Inflammatory macrophage (primary cell): ENCODE measurements at regions not wholly inside any gene's neighbourhood (a gene's known extent, or its start where the extent isn't known, plus 50 kb on each side); places are given as distances from the start of the nearest gene placed in this dataset.
"Not testable (repeated sequence)": the region's sequence is repeated elsewhere in the genome, so short reads cannot be mapped to it uniquely, and the experiment has no call there.

Source experiments
- DNase-seq, 2 donors: peaks; one replicate each; pipeline ENCODE4 v3.0.0-alpha.2; 2020 to 2022

DNA sequence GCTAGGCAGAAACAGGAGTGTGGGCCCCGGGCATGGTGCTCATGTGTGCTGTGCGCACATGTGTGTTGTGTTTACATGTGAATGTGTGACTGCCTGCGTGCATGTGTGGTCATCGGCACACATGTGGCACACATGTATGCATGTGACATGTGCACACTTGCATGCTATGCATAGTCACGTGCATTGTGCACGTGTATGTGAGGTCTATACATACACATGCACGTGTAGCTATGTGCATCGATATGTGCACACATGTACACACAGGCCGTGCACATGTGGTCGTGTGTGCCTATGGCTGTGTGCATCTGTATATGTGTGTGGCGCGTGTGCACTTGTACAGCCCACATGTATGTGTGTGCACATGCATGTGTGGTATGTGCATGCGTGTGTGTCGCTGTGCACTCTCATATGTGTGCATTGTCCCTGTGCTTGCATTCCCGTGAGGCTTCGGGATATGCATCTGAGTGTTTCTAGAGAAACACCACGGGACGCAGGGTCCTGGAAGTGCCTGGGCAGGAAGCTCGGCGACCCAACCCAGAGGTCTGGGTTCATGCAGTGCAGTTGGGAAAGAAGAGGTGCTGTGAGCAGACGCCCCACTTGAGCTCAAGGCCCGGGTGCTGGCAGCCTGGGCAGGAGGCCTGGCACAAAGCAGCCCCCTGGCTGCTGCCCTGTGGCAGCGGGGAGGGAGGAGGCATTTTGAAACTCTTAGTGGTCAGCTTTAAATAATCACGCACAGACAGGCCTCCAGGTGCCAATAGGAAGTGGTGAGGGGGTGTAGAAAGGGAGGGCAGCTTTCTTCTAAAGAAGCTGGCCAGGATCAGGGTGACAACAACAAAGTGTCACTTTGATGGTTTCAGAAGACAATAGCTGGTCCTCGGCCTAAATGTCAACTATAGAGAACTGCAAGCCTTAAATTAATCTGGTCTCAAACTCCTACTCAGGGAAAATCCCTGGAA, 410.0 kb upstream of the MGMT start:
- DNase-seq: no peak

DNA sequence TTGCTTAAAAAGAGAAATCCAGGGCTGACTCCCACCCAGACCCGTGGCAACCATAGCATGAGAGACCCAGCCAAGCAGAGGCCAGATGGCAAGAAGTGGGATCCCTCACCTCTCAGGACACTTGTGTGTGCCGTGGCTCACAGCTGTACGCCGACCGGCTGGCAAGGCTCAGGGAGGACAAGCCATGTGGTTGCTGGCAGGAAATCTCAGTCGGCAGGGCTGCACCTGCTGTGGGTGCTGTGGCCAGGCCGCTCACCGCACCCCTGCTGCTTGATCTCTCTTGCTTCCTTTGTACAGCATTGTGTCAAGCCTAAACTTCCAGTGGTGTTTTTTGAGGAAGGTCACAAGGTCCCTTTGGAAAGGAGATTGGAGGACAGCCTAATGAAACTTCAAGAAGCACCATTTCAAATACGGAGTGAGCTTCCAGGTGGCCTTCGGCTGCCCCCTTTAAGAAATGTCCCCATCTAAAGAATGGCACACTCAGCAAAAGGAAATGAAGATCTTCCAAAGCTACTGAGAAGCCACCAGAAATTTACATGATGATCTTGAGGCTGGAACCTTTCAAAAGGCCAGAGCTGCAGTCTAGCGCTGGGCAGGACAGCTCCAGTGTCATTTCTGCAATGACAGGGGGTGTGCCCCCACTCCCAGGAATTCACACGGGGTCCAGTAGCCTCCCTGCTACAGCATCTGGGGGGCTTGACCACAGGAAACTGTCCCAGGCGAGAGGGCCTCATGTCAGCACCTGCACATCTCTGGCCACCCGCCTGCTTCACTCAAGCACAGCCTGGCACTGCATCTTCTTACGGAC, 409.0 kb upstream of the MGMT start:
- DNase-seq: no peak

DNA sequence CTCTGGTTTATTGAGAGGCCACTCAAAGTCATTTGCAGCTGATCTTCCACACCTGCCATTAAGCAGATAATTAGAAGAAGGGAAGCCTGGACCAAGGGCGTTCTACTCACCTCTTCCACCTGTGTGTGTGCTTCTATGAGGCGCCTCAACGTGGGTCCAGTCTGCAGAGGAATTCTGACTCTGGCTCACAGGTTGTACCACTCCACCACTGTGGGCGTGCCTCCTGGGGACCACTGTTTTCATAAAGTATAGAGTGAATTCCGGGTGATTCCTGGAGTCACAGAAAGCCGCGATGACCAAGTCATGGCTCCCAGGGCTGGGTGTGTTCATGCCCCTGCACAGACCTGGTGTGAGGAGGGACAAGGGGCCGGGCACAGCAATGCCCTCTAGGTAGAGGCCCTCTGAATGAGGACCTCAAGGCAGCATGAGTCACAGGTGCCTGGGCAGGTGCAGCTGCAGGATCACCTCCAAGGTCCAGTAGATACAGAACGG, 408.3 kb upstream of the MGMT start:
- no peak for DNase-seq

DNA sequence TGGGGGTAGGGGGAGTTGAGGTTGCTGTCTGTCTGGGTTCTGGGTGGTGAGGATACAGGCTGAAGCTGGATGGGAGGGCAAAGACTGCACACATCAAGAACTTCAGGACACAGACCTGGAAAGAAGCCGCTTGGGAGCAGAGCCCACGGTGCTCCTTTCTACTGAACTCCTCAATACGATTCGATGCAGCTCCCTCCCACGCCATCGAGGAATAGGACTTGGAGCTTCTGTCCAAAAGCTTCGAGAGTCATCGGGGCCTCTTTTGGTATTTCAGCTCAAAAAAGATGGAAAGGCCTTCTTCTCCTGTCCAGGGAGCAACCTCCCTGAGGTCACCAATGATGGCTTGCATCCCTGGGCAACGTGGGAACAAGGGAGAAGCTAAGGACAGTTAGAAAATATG, 407.1 kb upstream of the MGMT start:
- no peak for DNase-seq

DNA sequence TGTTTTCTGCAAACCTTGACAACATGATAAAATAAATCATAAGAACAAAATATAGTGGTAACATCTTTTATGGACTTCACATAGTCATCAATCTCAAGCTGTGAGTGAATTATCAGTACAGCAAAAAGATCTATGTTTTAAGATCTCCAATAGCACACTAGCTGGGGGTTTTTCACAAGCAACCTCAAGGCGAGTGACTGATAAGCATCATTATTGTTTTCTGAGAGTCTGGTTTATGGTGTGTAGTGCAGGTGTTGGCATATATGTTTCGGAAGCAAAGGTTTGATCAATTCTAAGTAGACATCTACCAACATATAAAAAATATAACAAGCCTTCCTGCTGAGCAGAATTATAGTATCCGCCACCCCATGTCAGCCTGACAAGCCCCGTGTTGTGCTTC, 403.8 kb upstream of the MGMT start:
- no peak for DNase-seq

DNA sequence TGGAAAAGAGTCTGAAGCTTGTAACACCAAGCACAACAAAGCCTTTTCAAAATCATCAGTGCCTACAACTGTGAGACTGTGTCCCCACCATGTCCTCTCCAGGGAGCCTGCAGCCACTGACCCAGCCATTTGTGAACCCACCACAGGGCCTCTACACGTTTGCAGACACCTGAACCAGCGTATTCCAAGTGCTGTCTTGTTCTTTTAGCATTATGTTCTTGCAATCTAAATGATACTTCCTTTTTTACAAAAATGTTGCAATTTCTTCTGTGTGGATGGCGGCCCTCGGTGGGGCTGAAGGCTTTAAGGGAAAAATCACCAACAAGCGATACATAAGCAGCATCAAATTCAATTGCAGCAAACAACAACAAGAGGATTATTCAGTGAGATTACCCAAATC, 403.2 kb upstream of the MGMT start:
- DNase-seq: no peak

DNA sequence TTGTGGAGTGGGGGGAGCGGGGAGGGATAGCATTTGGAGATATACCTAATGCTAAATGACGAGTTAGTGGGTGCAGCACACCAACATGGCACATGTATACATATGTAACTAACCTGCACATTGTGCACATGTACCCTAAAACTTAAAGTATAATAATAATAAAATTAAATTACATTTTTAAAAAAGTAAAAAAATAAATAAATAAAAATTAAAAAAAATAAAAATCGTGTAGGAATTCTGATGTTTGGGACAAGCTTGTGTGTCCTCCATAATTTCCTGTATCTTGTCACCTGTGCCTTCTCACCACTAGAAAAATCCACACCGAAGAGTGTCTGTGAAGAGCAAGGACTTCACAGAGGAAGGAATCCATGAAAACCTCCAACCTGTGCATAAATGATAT, 400.5 kb upstream of the MGMT start:
- DNase-seq: not testable (repeated sequence)

DNA sequence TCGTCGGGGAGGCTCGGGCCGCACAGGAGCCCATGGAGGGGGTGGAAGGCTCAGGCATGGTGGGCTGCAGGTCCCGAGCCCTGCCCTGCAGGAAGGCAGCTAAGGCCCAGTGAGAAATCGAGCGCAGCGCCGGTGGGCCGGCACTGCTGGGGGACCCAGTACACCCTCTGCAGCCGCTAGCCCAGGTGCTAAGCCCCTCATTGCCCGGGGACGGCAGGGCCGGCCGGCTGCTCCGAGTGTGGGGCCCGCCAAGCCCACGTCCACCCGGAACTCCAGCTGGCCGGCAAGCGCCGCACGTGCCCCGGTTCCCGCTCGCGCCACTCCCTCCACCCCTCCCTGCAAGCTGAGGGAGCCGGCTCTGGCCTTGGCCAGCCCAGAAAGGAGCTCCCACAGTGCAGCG, 395.6 kb upstream of the MGMT start:
- DNase-seq: not testable (repeated sequence)

DNA sequence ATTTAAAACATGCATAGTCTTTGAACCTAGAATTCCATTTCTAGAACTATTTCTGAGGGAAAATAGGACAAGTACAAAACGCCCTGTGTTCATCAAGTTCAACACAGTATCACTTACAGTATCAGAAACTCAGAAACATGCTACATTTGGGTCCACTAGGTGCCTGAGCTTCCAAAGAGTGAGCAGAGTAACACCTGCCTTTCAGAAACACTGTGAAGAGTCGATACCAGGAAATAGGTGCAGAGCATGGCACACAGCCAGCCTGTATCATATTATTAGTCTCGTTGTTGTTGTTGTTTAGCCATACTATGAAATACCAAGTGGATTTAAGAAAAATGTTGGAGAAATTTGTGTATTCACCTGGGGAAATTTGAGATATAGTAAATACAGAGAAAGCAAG, 392.1 kb upstream of the MGMT start:
- DNase-seq: no peak

DNA sequence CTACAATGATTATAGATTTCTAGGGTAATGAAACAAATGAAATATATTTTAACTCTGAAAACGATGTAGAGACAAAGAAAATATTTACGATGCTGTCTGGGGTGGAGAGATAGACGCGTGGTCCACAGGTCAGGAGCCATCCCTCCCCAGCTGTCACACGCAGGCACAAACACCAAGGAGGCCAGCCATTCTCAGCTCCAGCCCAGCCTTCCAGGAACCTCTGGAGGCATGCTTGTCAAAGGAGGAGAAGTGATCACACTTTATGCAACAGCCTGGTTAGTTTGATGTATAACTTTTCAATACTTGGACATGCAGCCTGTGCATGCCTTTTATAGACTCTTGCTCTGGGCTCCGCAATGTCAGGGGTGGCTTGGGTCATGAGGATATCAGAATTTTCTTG, 391.5 kb upstream of the MGMT start:
- no peak for DNase-seq

DNA sequence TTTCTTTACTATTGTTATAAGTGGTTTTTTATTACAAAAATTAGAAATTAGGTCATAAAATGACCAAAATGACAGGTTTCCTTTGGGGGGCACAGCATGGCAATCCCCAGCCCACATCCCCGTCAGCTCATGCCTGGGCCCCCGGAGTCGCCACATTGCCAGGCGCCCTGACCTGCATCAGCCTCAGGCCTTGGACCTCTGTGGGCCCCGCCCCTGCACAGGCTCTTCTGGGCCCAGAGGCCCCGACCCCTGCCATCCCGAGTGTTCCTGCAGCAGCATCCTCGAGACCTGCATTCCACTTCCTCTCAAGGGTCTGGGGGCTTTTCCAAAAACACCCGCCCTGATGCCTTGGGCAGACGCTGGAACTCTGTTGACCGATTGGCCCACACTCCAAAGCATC, 391.1 kb upstream of the MGMT start:
- DNase-seq: no peak

DNA sequence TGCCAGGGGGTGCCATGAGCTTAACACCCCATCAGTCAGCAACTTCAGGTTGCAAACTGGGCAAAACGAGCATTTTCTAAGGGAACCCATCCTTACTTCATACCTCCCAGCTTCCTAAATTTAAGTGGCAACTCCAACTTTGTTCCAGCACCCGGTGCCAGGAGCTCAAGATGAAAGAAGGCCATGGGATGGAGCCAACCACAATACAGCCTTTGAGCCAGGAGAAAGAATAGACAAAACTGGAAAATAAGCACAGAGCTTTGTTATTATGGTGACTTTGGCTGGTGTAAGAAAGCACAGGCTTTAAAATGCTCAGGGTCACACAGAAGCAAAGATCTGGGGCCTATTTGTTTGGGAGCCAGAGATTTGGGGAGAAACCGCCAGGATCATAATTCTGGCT, 388.7 kb upstream of the MGMT start:
- DNase-seq: no peak

DNA sequence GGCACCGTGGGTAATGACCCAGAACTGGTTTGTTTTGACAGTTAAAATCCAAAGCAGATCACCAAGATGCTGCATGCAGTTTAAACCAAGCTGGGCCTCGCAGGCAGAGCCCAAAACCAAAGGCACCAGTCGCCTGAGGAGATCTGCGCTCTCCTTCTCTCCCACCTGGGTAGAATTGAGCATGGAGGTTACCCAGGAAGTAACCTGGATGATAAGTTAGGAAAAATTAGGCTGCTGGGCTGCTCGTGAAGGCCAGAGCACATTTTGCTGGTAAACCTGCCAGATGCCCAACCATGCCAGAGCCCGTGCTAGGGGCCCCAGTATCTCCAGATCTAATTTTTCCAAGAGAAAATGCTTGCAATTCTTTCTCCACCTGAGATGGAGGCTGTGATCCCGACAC, 388.3 kb upstream of the MGMT start:
- no peak for DNase-seq

DNA sequence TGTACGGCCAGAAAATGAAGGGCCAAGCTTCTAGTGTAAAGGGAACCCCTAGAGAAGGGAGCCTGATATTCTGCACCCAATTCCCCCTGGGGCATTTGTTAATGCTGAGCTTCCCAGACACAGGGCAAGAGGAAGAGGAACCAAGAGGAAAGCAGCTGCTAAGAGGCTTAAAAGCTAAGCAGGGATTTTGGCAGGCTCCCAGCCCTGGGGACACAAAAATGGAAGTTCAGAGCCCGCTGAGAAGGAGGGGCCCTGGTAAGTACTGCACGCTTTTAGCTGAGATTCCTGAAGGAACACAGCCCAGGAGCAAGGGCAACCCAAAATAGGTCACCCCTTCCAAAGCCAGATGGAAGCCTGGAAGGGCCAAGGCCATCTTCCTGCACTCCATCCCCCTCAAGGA, 387.3 kb upstream of the MGMT start:
- peak in 1 of 2 donors; percentile 8 for DNase-seq

DNA sequence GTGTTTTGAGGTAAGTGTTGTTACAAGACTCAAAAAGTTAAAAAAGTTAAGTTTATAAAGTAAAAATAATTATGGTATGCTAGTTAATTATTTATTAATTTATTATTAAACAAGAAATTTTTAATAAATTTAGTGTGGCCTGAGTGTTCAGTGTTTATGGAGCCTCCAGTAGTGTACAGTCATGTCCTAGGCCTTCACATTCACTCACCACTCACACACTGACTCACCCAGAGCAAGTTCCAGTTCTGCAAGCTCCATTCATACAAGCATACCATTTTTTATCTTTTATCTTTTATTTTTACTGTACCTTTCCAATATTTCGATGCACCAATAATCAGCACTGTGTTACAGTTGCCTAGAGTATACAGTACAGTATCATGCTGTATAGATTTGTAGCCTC, 381.2 kb upstream of the MGMT start:
- DNase-seq: no peak

DNA sequence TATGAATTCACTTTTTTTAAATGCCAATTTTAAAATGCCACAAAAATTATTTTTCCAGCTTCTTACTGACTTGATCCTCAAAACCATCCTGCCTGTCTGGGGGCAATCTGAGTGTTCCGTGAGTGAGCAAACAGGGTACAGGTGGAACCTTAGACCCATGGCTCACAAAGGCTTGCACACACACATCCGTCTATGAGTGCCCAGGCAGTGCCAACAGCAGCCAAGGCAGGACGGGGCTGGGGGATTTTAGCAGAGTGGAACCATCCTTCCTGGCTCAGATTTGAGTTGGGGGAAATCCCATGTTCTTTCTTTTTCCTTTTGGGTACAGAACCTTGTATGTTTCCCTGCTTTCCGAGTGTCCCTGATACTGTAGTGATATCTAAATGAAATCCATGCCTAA, 377.7 kb upstream of the MGMT start:
- no peak for DNase-seq

DNA sequence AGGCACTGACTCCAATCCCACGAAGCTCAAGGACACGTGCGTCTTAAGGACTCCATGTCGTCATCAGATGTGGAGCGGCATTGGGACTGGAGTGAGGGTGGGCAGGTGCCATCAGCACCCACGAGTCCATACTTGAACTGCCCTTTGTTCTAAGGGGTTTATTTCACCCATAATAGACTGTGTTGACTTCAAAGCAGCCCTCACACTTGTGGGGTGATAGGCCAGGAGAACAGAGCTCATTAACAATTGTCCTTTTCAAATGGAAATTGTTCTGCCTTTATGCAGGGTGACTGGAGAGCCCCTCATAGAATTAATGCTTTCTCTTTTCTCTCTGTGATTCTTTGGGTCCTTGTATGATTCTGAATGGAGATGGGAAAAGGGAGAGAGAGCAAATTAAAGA, 376.9 kb upstream of the MGMT start:
- no peak for DNase-seq

DNA sequence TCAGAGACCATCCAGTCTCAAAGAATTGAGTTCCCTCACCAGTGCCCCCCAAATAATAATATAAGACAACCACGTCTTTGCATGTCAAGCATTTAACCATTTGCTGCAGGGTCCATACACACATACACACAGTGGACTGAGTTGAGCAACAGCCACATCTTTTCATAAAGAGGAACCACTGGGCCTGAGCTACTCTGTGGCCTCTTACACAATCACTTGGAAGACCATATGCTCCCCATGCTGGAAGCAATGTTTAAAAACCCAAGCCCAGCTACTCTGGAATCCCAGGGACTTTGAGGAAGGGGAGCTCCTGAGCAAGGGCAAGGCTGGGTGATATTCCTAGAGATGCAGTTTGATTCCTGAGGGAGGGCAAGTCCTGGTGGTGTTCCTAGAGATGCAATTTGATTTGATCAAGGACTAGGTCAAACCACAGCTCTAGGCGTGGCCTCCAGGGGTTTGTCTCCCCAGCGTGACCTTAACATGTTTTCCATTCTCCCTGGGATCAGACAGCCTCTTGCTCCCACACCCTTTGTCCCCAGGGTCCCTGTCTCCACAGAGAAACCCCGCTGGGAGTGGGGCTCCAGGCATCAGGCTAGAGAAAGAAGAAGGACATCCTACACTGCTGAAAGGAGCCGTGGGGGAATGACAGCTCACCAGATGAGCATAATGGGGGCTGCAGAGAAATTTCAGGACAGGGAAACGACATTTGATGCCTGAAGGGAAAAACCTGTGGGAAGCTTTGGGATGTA, 376.2 kb upstream of the MGMT start:
- peak; percentile 68 to 72 for DNase-seq

DNA sequence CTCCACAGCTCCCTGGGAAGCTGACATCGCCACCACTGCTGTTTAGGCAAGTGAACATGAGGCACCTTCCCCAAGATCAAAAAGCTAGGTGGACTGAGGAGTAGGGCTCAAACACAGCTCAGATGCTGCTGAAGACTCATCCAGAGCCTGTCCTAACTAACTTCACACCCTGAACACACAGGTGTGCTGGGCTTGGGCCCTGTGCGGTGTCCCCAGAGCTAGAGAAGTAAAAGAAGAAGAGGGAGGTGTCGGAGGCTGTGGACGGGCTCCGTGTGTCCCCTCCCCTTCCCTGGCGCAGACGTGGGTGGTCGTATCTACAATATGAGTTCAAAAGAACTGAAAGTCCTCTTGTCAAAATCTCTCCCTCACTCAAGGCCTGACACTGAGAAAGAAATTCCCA, 373.4 kb upstream of the MGMT start:
- DNase-seq: no peak

DNA sequence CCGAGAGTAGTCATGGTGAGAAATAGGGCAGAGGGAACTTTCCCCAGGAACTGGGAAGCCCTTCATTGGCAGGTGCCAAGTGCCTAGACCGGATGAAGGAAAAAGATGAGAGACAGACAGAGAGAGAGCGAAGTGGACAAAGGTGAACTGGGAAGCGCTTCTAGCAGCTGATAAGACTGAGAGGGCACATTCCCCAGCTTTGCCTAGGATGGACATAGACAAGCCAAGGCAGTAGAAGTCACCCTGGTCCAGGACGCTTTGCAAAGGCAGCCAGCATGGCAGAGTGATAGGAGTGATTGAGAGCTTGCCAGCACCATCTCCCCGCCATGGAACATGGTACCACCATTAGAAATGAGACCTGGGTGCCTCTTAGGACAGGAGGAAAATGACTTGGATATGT, 372.8 kb upstream of the MGMT start:
- no peak for DNase-seq

DNA sequence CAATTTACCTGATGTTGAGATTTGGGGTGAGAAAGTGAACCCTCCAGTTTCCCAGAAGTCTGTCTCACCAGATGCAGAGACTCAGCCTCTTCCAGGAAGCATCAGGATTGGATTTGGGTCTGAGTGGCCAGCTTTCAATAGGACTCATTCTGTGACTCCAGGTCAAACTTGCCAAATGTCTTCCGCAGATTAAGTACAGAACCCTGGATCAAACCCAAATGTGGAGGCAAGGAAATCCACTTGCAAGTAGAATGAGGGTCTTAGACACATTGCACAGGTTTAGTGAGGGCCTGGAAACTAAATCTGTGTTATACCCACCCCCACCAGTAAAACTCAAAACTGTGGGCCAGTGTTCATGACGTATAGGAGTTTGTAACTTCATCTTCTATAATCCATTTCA, 372.2 kb upstream of the MGMT start:
- DNase-seq: no peak

DNA sequence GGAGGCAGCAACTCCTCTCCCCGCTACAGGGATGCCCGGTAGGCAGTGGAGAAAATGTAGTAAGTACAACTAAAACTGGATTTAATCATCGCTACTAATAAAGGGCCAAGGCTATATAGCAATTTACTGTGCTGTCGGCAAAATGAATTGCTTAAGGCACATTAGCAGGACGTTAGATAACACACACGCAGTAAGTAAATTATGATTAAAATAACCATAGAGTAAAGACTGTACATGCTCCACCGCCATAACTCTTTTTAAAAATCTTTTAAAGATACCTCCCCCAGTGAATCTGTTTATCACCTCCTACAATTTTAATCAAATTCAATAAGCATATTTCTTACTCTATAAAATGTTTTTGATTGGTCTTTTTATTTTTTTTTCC, 371.4 kb upstream of the MGMT start:
- DNase-seq: no peak
